8988T (cell line): ENCODE measurements at regions not wholly inside any gene's neighbourhood (a gene's known extent, or its start where the extent isn't known, plus 50 kb on each side); places are given as distances from the start of the nearest gene placed in this dataset.
"Not testable (repeated sequence)": the region's sequence is repeated elsewhere in the genome, so short reads cannot be mapped to it uniquely, and the experiment has no call there.

ENCODE experiments used
- DNase-seq: peaks from one replicate; pipeline ENCODE4 v3.0.0; 2011

DNA sequence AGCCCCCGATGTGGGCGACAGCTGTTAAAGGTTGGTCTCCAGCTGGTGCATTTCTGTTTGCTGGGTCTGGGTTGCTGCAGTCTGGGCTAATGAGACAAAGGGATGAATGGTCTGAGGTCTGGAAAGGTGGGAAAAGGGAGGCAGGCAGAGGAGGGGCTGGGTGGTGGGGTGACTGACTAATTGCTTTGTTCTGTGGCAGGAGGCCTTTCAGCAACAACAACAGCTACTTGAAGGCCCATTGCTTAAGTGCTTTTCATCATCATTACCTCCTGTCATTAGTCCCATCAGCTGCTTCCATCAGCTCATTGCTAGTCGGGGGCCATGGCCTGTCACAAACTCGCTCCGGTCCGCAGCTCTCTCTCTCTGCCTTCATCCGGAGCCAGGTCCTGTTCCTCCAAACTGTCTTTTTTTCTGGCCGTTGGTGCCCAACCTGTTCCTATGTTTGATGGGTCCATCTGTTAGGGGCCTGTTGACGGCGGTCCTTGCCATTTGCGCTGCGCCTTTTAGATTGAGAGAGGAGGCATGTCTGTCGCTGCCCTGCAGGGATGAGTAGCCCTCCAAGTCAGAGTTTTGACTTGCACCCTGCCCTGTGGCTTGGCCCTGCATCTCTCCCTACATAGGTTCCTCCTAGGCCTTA lies 105.6 kb upstream of the PLXNA2 start:
- no peak for DNase-seq

DNA sequence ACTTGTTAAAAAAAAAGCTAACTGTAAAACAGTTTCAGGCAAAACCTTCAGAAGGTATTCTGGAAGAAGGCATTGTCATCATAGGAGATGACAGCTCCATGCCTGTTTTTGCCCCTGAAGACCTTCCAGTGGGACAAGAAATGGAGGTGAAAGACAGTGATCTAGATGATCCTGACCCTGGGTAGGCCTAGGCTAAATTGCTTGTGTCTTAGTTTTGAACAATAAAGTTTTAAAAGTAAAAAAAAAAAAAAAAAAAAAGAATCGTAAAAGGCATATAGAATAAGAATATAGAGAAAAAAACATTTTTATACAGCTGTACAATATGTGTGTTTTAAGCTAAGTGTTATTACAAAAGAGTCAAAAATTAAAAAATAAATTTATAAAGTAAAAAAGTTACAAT lies 106.6 kb upstream of the PLXNA2 start:
- DNase-seq: no peak

DNA sequence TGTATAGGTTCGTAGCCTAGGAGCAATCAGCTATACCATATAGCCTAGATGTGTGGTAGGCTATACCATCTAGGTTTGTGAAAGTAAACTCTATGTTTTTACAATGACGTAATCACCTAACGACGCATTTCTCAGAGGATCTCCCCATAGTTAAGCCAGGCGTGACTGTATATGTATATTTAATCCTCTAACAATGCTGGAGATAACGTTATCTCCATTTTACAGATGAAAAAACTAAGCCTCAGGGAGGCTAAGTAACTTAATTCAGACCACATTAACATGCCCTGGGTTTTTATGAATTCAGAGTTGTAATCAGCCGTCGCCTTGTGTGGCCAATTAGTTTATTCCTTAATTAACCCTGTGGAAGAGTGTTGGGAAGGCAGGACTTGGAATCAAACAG lies 107.7 kb upstream of the PLXNA2 start:
- DNase-seq: no peak

DNA sequence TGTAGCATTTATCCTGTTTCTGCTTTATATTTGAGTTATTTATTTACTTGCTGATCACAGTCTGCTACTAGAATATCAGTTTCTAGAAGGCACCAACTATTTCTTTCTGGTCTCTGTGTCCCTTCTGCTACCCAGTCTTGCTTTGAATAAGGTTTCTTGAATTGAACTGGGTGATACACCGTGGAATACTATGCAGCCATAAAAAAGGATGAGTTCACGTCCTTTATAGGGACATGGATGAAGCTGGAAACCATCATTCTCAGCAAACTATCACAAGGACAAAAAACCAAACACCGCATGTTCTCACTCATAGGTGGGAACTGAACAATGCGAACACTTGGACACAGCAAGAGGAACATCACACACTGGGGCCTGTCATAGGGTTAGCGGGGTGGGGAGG lies 109.6 kb upstream of the PLXNA2 start:
- not testable (repeated sequence) for DNase-seq

DNA sequence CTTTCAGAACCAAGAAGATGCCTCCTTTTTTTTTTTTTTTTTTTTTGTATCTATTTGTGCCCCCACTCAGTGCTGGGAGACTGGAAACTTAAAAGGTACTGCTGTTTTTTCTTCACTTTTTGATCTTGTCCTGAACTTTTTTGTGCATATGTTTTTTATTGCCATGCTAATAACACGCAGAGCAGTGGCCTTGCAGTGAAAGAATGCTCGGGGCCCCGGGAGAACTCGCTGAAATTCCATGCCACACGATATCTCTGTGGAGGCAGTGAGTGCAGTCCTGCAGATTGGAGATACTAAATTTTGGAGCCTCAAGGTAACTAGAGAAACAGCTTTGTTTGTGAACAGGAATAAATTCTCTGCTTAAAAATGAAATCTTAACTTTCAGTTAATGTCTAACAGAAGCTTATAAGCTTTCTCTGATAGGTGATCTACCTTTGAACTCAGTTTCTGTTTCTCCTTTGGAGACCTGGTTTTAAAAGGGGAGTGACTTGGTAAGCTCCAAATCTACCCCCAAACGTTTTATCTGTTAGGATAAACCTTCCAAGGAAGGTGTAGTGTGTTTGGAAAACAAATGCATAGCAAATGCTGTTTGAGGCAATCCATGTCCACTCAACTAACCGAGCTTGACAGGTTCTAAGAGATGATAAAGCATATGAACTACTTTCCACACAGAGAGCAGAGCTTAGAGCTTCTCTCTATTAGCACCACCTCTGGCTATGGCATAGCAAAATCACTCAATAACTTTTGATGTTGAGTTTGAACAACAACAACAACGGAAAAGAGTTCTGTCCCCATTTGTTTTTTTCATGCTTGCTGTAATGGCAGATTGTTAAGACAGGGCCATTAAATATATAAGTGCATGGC lies 113.7 kb upstream of the PLXNA2 start:
- no peak for DNase-seq

DNA sequence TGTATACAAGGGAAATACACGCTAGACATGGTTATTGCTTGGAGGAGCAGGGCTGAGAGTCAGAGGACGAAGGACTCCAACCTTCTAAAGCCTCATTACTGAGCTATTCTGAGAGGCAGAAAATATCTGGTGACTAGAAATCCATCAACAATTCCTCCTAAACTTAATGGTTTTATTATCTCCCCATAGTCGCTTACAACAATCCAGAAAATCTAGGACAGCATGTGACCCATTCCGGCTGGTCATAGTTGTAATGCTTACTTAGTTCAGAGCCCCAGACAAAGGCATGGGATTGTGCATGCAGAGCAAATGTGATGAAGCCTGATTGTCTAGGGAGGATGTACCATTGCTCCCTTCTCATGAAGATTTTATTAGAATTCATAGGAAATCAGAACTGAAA lies 114.5 kb upstream of the PLXNA2 start:
- no peak for DNase-seq

DNA sequence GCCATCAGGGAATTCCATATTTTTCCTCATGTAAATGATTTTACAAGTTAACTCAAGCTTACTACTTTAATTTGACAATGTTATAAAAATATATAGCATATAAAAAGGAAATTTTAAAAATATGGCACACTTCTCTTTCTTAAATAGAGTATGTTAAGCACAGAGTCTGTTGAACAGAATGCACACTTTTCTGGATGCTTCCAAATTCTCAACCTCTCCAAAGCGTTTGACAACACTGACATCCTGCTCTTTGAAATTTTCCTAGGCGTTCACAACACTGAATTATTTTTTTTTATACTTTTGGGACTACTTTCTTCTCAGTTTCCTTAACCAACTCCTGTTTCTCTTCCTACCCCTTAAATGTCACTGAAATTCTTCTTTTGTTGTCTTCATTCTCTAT lies 117.8 kb upstream of the PLXNA2 start:
- DNase-seq: no peak

DNA sequence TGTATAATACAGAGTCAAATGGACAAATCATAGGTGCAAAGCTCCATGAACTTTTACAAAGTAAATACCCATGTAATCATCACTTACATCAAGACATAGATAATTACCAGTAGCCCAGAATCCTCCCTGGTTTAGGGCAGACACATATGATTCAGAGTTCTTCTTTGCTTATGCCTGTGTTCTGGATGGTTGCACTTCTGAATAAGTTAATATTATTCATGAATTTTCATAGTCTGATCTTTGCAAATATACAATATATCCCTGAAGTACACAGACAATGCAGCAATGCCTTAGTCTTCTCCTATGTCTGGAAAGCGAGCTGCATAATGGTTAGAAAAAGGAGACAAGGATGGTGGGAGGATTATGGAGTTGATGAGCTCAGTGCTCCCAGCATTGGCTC lies 122.4 kb upstream of the PLXNA2 start:
- no peak for DNase-seq

DNA sequence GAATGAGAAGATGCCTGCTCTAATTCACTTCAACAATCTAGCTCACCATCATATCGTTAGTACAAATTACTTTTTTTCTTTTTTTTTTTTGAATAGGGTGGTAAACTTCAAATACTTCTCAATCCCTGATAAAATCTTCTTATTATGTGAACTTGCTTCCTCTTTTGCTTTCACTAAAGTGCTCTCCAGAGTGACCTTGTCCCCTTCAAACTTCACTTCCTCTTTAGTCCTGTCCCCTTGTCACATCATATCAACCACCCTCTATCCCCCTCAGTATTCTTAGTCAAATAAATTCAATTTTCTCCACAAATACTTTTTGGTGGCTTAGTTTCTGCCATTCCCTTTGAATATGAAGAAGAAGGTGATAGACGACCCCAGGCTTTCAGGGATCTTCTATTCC lies 124.9 kb upstream of the PLXNA2 start:
- DNase-seq: no peak

DNA sequence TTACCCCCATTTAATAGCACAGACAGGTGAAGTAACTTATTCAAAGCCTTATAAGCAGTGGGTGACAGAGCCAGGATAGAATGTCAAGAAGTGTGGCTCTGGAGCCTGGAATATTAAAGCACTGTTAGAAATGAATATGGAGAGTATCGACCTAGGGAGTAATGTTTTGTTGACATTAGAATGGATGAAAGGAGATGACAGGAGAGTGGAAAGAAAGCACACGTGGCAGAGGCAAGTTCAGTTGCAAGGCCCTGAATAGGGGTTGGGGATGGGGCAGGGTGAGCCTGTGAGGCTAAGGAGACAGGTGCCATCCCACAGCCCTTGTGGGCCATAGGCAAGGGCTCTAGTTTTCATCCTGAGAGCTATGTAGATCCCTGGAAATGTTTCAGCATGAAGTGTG lies 125.5 kb upstream of the PLXNA2 start:
- DNase-seq: no peak

DNA sequence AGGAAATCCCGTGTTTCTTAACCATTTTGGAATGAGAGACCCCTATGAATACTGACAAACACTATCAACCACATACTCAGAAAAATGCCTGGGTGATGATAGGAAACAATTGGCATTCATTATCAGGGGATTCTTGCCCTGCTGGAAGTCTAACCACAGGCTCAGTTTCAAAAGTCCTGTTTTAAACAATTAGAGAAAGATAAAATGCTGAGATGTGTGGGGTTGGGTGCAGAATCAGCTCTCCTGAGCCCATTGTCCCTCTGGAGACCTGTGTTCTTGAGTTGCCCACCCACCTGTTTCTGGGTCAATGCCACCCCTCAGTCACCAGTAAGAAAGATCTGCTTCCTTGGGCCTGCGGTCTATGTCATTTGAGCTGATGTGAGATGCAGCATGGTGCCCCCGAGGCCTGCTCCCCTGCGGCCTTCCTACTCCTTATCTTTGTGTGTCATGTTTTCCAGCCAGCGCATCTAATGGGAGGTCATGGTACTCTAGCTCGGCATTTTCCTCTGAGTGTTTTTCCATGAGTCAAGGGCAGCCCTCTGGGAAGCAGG lies 130.3 kb upstream of the PLXNA2 start:
- no peak for DNase-seq

DNA sequence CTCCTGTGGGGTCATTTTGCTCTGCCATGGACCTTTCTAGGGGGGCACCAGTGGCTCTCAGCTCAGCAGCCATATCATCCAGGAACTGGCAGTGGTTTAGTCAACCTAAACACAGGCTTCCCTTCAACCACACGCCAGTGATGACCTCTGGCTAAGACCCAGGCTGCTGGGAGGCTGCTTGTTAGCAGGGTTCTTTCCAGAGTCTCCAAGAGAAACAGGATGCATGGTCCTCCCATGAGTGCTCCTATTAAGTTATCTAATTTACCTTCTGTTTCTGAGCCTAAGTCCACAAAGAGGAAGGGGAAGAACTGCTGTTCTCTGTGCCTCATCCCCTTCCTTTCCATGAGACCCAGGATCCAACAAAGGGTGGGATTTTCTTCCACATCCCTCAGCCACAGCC lies 137.3 kb upstream of the PLXNA2 start:
- no peak for DNase-seq

DNA sequence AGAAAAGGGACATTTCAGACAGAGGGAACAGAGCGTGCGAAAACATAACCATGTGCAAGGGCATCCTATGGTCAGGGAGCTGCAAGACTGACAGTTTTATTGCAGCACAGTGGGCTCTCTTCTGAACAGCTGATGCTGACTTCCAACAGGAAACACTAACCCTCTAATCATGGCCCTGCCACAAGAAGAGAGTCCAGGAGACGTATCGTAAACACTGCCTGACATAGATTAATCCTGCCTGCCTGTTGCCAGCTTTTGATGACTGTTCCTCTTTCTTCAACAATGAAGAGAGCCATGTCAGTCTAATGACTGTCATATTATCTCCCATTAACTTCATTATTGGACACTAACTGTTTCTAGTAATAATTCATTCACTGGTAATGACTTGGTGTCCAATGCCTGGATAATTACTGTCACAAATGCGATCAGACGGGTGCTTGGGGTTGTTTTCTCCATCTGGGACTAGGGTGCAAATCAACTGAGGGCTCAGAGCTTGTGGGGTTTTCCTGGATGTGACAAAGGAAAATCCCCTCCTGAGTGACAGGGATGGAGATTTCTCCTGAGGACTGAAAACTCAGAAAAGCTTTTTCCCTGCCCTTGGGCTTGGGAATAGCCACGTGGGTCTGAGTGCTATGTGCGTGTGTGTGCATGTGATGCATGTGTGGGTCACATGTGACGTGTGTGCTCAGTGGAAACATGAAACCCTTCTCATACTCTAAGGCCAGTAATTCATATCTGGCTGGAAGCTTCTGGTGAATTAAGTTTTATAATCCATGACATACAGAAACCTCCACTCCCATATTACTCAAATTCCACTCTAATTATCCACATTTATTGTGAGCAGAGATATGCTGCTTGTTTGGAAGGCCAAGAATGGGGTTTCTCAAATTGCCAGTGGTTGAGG lies 144.0 kb upstream of the PLXNA2 start:
- DNase-seq: no peak

DNA sequence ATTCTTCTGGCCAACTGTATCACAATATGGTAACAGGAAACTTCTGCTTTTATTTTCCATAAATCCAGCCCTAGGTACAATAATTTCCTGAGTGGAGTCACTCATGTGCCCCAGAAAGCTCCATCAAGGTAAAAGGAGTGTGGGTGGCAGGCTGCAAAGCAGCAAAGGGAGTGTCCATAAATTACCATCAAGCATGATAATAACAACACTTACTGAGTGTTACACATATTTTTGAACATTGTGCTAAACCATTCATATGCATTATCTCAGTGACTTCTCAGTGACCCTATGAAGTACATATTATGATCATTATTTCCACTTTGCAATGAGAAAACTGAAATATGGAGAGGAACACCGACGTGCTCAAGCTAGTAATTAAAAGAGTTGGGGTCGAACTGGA lies 149.2 kb upstream of the PLXNA2 start:
- no peak for DNase-seq

DNA sequence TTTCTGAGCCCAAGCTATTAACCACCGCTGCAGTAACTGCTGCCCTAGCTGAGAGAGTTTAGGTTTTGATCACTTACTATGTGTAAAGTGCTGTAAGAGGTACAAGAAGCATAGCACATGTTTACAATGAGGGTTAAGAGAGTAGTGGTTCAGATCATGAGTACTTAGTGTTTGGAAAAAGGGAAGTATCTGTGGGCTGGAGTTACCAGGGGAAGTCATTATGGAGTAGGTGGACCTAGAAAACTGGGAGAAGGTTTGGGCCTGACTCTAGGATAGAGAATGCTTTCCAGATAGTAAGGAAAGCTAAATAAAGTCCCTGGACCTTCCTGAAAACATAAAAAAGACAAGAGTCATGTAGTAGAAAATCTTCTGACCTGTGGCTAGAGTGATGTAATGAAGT lies 149.6 kb upstream of the PLXNA2 start:
- DNase-seq: no peak

DNA sequence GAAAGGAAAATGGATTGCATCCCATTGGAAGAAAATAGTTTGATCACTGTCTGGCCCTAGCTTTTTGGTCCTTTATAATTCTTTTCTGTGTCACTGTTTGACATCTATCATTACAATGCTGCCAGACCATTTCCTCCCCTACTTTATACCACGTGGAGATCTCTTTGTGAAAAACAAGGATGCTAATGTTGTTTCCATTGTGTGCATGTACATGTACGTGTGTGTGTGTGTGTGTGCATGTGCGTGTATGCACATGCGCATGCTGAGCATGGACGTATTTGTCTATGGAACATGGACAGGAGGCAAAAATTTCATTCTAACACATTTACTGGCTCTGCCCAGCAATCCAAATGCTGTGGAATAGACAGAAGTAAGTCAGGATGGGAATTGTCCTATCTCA lies 153.1 kb upstream of the PLXNA2 start:
- no peak for DNase-seq

DNA sequence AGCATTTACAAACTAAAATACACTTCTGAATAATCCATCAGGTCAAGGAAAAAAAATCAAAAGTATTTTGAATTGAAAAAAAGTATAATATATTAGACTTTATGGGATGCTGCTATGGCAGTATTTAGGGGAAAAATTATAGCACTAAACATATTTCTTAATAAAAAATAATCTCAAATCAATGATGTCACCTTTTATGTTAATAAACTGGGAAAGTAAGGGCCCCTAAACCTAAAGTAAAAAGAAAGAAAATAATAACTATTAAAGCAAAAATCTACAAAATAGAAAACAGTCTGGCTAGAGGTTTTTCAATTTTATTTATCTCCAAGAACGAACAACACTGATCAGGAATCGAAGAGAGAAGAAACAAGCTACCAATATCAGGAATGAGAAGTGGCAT lies 160.8 kb upstream of the PLXNA2 start:
- no peak for DNase-seq

DNA sequence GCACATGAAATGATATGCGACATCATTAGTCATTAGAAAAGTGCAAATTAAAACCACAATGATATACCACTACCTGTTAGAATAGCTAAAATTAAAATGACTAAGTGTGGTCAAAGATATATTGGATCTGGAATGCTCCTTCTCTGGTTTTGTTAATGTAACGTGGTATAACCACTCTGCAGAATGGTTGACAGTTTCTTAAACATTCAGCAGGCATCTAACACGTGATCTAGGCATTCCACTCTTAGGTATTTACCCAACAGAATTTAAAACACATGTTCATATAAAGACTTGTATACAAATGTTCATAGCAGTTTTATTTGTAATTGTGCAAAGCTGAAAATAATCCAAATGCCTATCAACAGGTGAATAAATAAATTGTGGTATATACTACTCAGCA lies 165.0 kb upstream of the PLXNA2 start:
- DNase-seq: no peak

DNA sequence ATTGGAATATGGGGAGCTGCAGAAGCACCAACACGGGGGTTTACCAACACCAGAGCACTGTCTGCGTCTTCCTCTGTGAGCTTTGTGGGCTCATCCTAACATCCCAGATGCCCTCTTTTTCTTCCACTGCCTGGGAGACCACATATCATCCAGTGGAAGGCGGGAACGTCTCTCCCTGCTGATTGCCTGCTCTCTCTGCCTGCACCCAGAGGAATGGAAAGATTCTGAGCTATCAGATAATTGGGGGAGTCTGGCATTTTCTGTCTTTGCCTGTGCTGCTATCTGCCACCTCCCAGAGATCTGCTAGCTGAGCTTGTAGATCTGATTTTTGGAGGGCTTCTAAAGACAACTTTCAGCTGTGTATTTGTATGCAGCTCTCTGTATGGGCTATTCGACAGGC lies 166.2 kb upstream of the PLXNA2 start:
- no peak for DNase-seq

DNA sequence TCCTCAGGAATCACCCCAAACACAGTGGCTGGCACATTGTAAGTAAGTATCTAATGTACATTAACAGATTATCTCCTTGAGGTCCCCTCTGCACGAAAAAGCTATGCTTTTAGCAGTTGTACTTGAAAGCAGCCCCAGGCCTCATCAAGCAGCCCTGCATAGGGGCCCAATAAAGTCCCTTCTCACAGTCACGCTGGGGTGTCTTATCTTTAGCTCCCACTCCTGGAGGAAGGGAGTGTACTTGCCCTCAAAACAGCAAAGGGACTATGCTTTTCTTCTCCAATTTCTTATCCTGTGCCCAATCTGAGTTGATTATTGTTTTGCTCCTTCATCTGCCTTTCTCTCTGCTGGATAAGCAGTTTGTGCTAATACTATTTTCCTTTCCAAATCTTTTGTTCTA lies 168.8 kb upstream of the PLXNA2 start:
- no peak for DNase-seq

DNA sequence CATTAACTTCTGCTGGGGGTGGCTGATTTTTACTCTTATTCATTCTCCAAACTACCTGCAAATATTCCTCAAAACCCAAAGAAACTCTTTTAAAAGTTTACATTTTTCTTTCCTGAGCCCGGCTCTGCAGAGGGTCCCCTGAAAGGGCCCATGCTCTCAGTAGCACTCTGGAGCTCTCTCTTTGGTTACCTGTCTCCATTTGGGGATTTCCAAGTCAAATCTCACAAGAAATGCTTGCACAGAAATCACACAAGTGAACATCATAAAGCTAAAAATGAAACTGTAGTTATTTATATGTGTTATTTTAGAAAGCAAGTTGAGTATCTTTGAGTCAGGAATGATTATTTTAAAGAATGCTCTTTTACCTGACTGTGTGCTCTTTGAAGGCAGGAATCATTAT lies 174.5 kb upstream of the PLXNA2 start:
- no peak for DNase-seq

DNA sequence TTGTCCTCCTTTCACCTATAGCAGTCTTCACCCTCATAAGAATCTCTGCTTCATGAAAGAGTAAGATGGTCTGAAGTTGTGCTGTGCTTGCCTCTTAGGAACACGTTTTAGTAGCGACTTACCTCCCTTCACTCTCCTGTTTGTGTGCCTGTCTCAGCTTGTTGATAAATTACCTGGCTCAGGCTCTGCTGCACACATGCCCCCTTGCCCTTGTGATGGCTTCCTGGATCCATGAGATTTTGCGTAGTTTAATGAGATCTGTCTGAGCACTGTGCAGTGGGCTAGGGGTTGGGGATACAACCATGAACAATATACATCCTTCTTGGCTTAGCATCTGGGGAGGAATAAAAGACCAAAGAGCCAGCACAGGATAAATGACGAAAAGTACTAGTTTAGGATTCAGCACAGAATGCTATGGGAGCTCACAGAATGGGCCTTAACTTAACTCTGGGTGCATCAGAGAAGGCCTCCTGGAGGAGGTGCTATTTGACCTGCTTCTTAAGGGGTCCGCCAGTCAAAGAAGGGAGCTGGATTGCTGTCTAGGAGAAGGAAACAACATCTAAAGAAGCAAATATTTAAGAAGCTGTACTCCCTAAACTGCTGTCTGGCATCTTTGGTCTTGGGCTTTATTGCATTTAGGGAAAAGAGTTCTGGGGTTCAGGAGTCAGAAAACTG lies 175.7 kb upstream of the PLXNA2 start:
- no peak for DNase-seq

DNA sequence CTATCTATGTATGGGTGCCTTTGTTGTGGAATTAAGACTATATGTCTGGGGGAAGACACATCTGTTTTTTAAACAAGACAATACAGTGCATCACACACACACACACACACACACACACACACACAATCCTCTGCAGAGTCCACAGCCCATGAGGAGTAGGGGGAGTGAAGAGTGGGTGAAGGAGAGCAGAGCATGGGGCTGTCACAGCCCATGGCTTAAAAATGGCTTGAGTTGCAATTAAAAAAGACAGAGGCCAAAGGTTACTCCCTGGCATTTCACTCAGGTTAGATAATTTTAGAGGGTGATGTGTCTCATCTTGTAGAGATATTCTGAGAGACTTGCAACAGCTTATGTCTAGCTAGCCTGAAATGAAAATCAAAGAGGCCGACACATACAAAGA lies 176.5 kb upstream of the PLXNA2 start:
- DNase-seq: no peak
